PC-9 (cell line): ENCODE measurements at regions not wholly inside any gene's neighbourhood (a gene's known extent, or its start where the extent isn't known, plus 50 kb on each side); places are given as distances from the start of the nearest gene placed in this dataset.

Experiments
- BruUV-seq: library from RNA; stranded (reverse); fragments of 400-500 nt; replicated peaks from 2 replicates; lab custom pipeline; 2021; lab: Mats Ljungman, UMichigan
- CTCF ChIA-PET: fragments of 300-600 bp; sonication (Branson Sonifier 250); formaldehyde crosslinking; loops from one replicate; lab custom pipeline; 2022; ENCODE audit warnings: antibody characterized with exemption; lab: Charles Lee
- POLR2A ChIA-PET: fragments of 300-600 bp; sonication (Branson Sonifier 250); formaldehyde crosslinking; loops from one replicate; lab custom pipeline; 2022; ENCODE audit warnings: antibody characterized with exemption; ENCODE audit not compliant: unreplicated experiment; lab: Charles Lee
- DNase-seq, 2 experiments: peaks; one replicate each; pipeline versions ENCODE4 v3.0.0 to v3.0.0-alpha.2; 2015 to 2022; ENCODE audit warnings: mixed read lengths in 1 of 2
- H2AFZ ChIP-seq: fragments of 200-600 bp; sonication (generic); 2 replicates; pipeline ENCODE4 v1.8.1; 2017; ENCODE audit warnings: antibody characterized with exemption
- H3F3A ChIP-seq: fragments of 200-600 bp; sonication (generic); 2 replicates; pipeline ENCODE4 v1.8.1; 2017; ENCODE audit warnings: antibody characterized with exemption, mild to moderate bottlenecking, low read depth; ENCODE audit not compliant: insufficient read depth
- H3K27ac ChIP-seq: fragments of 200-600 bp; sonication (generic); 2 replicates; pipeline ENCODE4 v1.6.1; 2016; ENCODE audit warnings: mixed run types
- H3K27me3 ChIP-seq: fragments of 200-600 bp; sonication (generic); 2 replicates; pipeline ENCODE4 v1.6.1; 2016; ENCODE audit warnings: low read depth, mixed run types; ENCODE audit not compliant: insufficient read depth
- H3K36me3 ChIP-seq: fragments of 200-600 bp; sonication (generic); 2 replicates; pipeline ENCODE4 v1.6.1; 2016; ENCODE audit warnings: low read depth, mixed run types
- H3K4me1 ChIP-seq: fragments of 200-600 bp; sonication (generic); replicated peaks from 2 replicates; pipeline ENCODE4 v1.6.1; 2016; ENCODE audit warnings: mixed run types; ENCODE audit not compliant: insufficient read depth
- H3K4me2 ChIP-seq: fragments of 200-600 bp; sonication (generic); 2 replicates; pipeline ENCODE4 v1.6.1; 2017; ENCODE audit warnings: mixed run types
- H3K4me3 ChIP-seq: fragments of 200-600 bp; sonication (generic); 2 replicates; pipeline ENCODE4 v1.6.1; 2016; ENCODE audit warnings: mixed run types
- H3K79me2 ChIP-seq: fragments of 200-600 bp; sonication (generic); 2 replicates; pipeline ENCODE4 v1.6.1; 2017; ENCODE audit warnings: low read depth, mixed run types
- H3K9me2 ChIP-seq: fragments of 200-600 bp; sonication (generic); 2 replicates; pipeline ENCODE4 v1.8.1; 2017; ENCODE audit warnings: mild to moderate bottlenecking; ENCODE audit not compliant: insufficient read depth
- H3K9me3 ChIP-seq: fragments of 200-600 bp; sonication (generic); 2 replicates; pipeline ENCODE4 v1.8.1; 2016; ENCODE audit warnings: low read depth; ENCODE audit not compliant: insufficient read depth
- H4K20me1 ChIP-seq: fragments of 200-600 bp; sonication (generic); 2 replicates; pipeline ENCODE4 v1.8.1; 2017; ENCODE audit not compliant: insufficient read depth
- CTCF ChIP-seq: fragments of 200-600 bp; sonication (generic); conservative IDR thresholded peaks from 2 replicates; pipeline ENCODE4 v1.6.1; 2017; ENCODE audit warnings: mixed run types, antibody characterized with exemption, mild to moderate bottlenecking, moderate library complexity
- EZH2 ChIP-seq: fragments of 200-600 bp; sonication (generic); IDR thresholded peaks from 2 replicates; pipeline ENCODE4 v1.8.0; 2017; ENCODE audit warnings: antibody characterized with exemption, low read depth
- intact Hi-C: fragments of 100-400 bp; cut with micrococcal nuclease; formaldehyde crosslinking; loops from one replicate; pipeline ENCODE4 v1.10.0; 2022; ENCODE audit not compliant: unreplicated experiment

GRCh38 chr2:162919111-162919510 is 80.5 kb upstream of the KCNH7 start:
- H3F3A ChIP-seq, result no peaks in the 10 kb centered on the region
- H3K4me1 ChIP-seq, result no peaks in the 10 kb centered on the region
- no peaks in the 10 kb centered on the region for H4K20me1 ChIP-seq
- TF ChIP-seq EZH2, result no peak
- no peak for TF ChIP-seq CTCF
- ChIA-PET CTCF (no interaction called here), POLR2A (no interaction called here)
- no peak overlapping the region for H3K27ac ChIP-seq
- no peaks in the 10 kb centered on the region for H3K36me3 ChIP-seq
- H3K27me3 ChIP-seq, result no peaks in the 10 kb centered on the region
- intact Hi-C loops, result no loop called here
- H3K9me3 ChIP-seq, result no peaks in the 10 kb centered on the region
- H2AFZ ChIP-seq, result no peak overlapping the region
- no TSS peak for BruUV-seq
- no peaks in the 10 kb centered on the region for H3K79me2 ChIP-seq
- H3K4me3 ChIP-seq, result no peak overlapping the region
- no peak overlapping the region for H3K4me2 ChIP-seq
- no peaks in the 10 kb centered on the region for H3K9me2 ChIP-seq
- no peak for DNase-seq

GRCh38 chr2:162917626-162918025 is 79.1 kb upstream of the KCNH7 start:
- no peak overlapping the region for H3K4me2 ChIP-seq
- TF ChIP-seq CTCF (no peak), EZH2 (no peak)
- H3K4me3 ChIP-seq, result no peak overlapping the region
- H4K20me1 ChIP-seq, result no peaks in the 10 kb centered on the region
- BruUV-seq, result no TSS peak
- no peaks in the 10 kb centered on the region for H3K4me1 ChIP-seq
- no peaks in the 10 kb centered on the region for H3K9me3 ChIP-seq
- intact Hi-C loops, result no loop called here
- H2AFZ ChIP-seq, result no peak overlapping the region
- H3K9me2 ChIP-seq, result no peaks in the 10 kb centered on the region
- no peaks in the 10 kb centered on the region for H3K36me3 ChIP-seq
- H3K27ac ChIP-seq, result no peak overlapping the region
- no peaks in the 10 kb centered on the region for H3K27me3 ChIP-seq
- ChIA-PET CTCF (no interaction called here), POLR2A (no interaction called here)
- H3F3A ChIP-seq, result no peaks in the 10 kb centered on the region
- no peaks in the 10 kb centered on the region for H3K79me2 ChIP-seq
- DNase-seq, result no peak

GRCh38 chr2:162916286-162916801 is 77.8 kb upstream of the KCNH7 start:
- no peaks in the 10 kb centered on the region for H3K9me2 ChIP-seq
- intact Hi-C loops, result no loop called here
- H3F3A ChIP-seq, result no peaks in the 10 kb centered on the region
- no peaks in the 10 kb centered on the region for H3K79me2 ChIP-seq
- H3K4me3 ChIP-seq, result no peak overlapping the region
- no peaks in the 10 kb centered on the region for H3K9me3 ChIP-seq
- no TSS peak for BruUV-seq
- H3K36me3 ChIP-seq, result no peaks in the 10 kb centered on the region
- no peak for DNase-seq
- POLR2A ChIA-PET, result no interaction called here
- CTCF ChIA-PET, result no interaction called here
- H3K27ac ChIP-seq, result no peak overlapping the region
- H3K27me3 ChIP-seq, result no peaks in the 10 kb centered on the region
- H3K4me1 ChIP-seq, result no peaks in the 10 kb centered on the region
- no peak overlapping the region for H3K4me2 ChIP-seq
- no peaks in the 10 kb centered on the region for H4K20me1 ChIP-seq
- TF ChIP-seq EZH2, result no peak
- no peak for TF ChIP-seq CTCF
- no peak overlapping the region for H2AFZ ChIP-seq
